ENCODE measurements at regions not wholly inside any gene's neighbourhood (a gene's known extent, or its start where the extent isn't known, plus 50 kb on each side); places are given as distances from the start of the nearest gene placed in this dataset.

GRCh38 chr20:57090590-57091560 is 175.6 kb downstream of the BMP7 start:
- no peak for DNase-seq

GRCh38 chr20:57091748-57092111 is 174.7 kb downstream of the BMP7 start:
- no peak for DNase-seq

- peak; percentile 64 for DNase-seq
Measured at GRCh38 chr20:57092112-57092899, 174.1 kb downstream of the BMP7 start.

GRCh38 chr20:57092900-57093530 is 173.4 kb downstream of the BMP7 start:
- DNase-seq = no peak

GRCh38 chr20:57093766-57094165 is 172.7 kb downstream of the BMP7 start:
- DNase-seq = no peak

- no peak for DNase-seq
Measured at GRCh38 chr20:57094252-57094891, 172.1 kb downstream of the BMP7 start.

- no peak for DNase-seq
Measured at GRCh38 chr20:57094991-57095390, 171.4 kb downstream of the BMP7 start.

GRCh38 chr20:57095426-57095825 is 171.0 kb downstream of the BMP7 start:
- DNase-seq = no peak

- no peak for DNase-seq
Measured at GRCh38 chr20:57097245-57097915, 169.1 kb downstream of the BMP7 start.

GRCh38 chr20:57102160-57102559 is 164.3 kb downstream of the BMP7 start:
- no peak for DNase-seq

GRCh38 chr20:57102566-57102965 is 163.9 kb downstream of the BMP7 start:
- DNase-seq = no peak

GRCh38 chr20:57103146-57103800 is 163.2 kb downstream of the BMP7 start:
- DNase-seq = no peak

GRCh38 chr20:57104113-57104512 is 162.3 kb downstream of the BMP7 start:
- DNase-seq = no peak

GRCh38 chr20:57104651-57105204 is 161.7 kb downstream of the BMP7 start:
- DNase-seq = no peak

GRCh38 chr20:57106030-57106682 is 160.3 kb downstream of the BMP7 start:
- DNase-seq = no peak

GRCh38 chr20:57106692-57107091 is 159.7 kb downstream of the BMP7 start:
- DNase-seq = no peak

GRCh38 chr20:57107208-57107607 is 159.2 kb downstream of the BMP7 start:
- no peak for DNase-seq

GRCh38 chr20:57108218-57108617 is 158.2 kb downstream of the BMP7 start:
- no peak for DNase-seq

GRCh38 chr20:57108742-57109570 is 157.5 kb downstream of the BMP7 start:
- DNase-seq = no peak

- DNase-seq = no peak
Measured at GRCh38 chr20:57109571-57109953, 156.9 kb downstream of the BMP7 start.
